ENCODE measurements at regions not wholly inside any gene's neighbourhood (a gene's known extent, or its start where the extent isn't known, plus 50 kb on each side); places are given as distances from the start of the nearest gene placed in this dataset.

- no peak for DNase-seq
These were observed 118.5 kb downstream of the FOXA2 start for GRCh38 chr20:22465622-22466446.

- no peak for DNase-seq
These were observed 119.9 kb downstream of the FOXA2 start for GRCh38 chr20:22464312-22465003.

GRCh38 chr20:22462975-22463914 lies 121.1 kb downstream of the FOXA2 start:
- DNase-seq = no peak

GRCh38 chr20:22460803-22461202 lies 123.6 kb downstream of the FOXA2 start:
- DNase-seq = no peak

- DNase-seq = no peak
These were observed 124.1 kb downstream of the FOXA2 start for GRCh38 chr20:22460231-22460630.

- DNase-seq = no peak
These were observed 124.6 kb downstream of the FOXA2 start for GRCh38 chr20:22459754-22460153.

GRCh38 chr20:22456109-22456508 lies 128.3 kb downstream of the FOXA2 start:
- no peak for DNase-seq

- no peak for DNase-seq
These were observed 129.1 kb downstream of the FOXA2 start for GRCh38 chr20:22455259-22455658.

GRCh38 chr20:22453244-22454080 lies 130.9 kb downstream of the FOXA2 start:
- no peak for DNase-seq

GRCh38 chr20:22452442-22453011 lies 131.8 kb downstream of the FOXA2 start:
- no peak for DNase-seq

- no peak for DNase-seq
These were observed 133.8 kb downstream of the FOXA2 start for GRCh38 chr20:22450537-22450936.

- DNase-seq = no peak
These were observed 135.0 kb downstream of the FOXA2 start for GRCh38 chr20:22449188-22449973.

GRCh38 chr20:22447447-22447778 lies 137.0 kb downstream of the FOXA2 start:
- DNase-seq = no peak

GRCh38 chr20:22446613-22447446 lies 137.5 kb downstream of the FOXA2 start:
- DNase-seq = no peak

GRCh38 chr20:22442318-22442717 lies 142.1 kb downstream of the FOXA2 start:
- no peak for DNase-seq

GRCh38 chr20:22438926-22439325 lies 145.4 kb downstream of the FOXA2 start:
- DNase-seq = no peak

- no peak for DNase-seq
These were observed 146.0 kb downstream of the FOXA2 start for GRCh38 chr20:22438346-22438745.

GRCh38 chr20:22437354-22437753 lies 147.0 kb downstream of the FOXA2 start:
- no peak for DNase-seq

GRCh38 chr20:22431419-22431818 lies 153.0 kb downstream of the FOXA2 start:
- no peak for DNase-seq

- no peak for DNase-seq
These were observed 153.6 kb downstream of the FOXA2 start for GRCh38 chr20:22430746-22431168.

Measured in CD4-positive, alpha-beta T cell treated with Interleukin-17A for 1 hour (primary cell).